ENCODE measurements at regions not wholly inside any gene's neighbourhood (a gene's known extent, or its start where the extent isn't known, plus 50 kb on each side); places are given as distances from the start of the nearest gene placed in this dataset.

DNA sequence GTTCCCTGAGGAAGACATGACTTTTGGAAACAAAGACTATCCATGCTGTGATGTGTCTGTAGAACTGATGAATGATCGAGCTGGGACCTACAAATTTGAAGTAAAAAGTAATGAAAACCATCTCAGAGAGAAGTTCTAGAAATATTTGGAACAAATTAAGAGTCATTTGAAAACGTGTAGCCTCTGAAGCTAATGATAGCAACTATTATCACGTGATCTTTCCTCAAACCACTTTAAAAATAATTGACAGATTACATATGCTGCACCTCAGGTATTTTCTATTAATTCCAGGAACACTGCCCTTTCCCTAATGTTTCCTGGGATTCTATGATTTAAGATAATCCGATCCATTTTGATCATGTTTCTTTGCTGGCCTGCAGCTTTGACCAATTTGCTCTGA, 990.3 kb downstream of the CDH8 start:
- Mint-ChIP-seq H3K4me3 (ENCODE audit: unreplicated experiment) (no peak overlapping the region), H3K27me3 (ENCODE audit: insufficient read depth, unreplicated experiment) (peaks cover 64% of the 10 kb centered on the region), H3K36me3 (ENCODE audit: insufficient read depth, unreplicated experiment) (no peaks in the 10 kb centered on the region)

DNA sequence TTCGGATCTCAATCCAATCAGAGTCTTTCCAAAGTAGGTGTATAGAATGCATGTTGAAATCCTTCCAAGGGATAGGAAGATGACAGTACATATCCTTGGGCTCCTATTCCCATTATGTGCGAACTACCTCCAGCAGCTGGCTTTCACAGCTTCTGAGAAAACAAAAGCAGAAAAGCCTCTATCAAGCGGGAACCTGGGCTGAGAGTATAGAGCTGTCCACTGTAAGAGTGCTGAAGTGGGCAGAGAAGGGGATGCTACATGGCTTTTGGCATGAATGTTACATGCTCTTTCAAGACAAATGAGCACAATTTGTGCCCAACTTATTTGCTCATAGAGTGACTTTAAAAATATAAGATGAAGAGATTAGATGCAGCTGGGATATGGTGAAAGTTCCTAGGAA, 993.5 kb downstream of the CDH8 start:
- TF ChIP-seq, protein P1, sequence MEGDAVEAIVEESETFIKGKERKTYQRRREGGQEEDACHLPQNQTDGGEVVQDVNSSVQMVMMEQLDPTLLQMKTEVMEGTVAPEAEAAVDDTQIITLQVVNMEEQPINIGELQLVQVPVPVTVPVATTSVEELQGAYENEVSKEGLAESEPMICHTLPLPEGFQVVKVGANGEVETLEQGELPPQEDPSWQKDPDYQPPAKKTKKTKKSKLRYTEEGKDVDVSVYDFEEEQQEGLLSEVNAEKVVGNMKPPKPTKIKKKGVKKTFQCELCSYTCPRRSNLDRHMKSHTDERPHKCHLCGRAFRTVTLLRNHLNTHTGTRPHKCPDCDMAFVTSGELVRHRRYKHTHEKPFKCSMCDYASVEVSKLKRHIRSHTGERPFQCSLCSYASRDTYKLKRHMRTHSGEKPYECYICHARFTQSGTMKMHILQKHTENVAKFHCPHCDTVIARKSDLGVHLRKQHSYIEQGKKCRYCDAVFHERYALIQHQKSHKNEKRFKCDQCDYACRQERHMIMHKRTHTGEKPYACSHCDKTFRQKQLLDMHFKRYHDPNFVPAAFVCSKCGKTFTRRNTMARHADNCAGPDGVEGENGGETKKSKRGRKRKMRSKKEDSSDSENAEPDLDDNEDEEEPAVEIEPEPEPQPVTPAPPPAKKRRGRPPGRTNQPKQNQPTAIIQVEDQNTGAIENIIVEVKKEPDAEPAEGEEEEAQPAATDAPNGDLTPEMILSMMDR (IDR thresholded peaks at IDR 0.05; ENCODE audit: unreplicated experiment): no peak
- CTCF ChIA-PET: no interaction called here
- H3K27me3 Mint-ChIP-seq (ENCODE audit: insufficient read depth, unreplicated experiment): peaks cover 47% of the 10 kb centered on the region
- intact Hi-C loops (cut with micrococcal nuclease): loop anchor here (10.0 kb wide), 1 partner anchor 98 kb away; no protein-coding TSS in a partner anchor
- no peaks in the 10 kb centered on the region for H3K4me1 Mint-ChIP-seq (ENCODE audit: insufficient read depth, unreplicated experiment)
- H3K36me3 Mint-ChIP-seq (ENCODE audit: insufficient read depth, unreplicated experiment): no peaks in the 10 kb centered on the region
- POLR2A ChIA-PET: no interaction called here
- no TSS peak for BruUV-seq (replicated peaks)
- no peak overlapping the region for H3K4me3 Mint-ChIP-seq (ENCODE audit: unreplicated experiment)
- no peak overlapping the region for H3K27ac Mint-ChIP-seq (ENCODE audit: low read depth, unreplicated experiment)
- no peak for DNase-seq (ENCODE audit: unreplicated experiment)
- no peaks in the 10 kb centered on the region for H3K9me3 Mint-ChIP-seq (ENCODE audit: unreplicated experiment)

More for the DNA sequence above, 990.3 kb downstream of the CDH8 start:
- Mint-ChIP-seq H3K27ac (ENCODE audit: low read depth, unreplicated experiment) (no peak overlapping the region), H3K4me1 (ENCODE audit: insufficient read depth, unreplicated experiment) (no peaks in the 10 kb centered on the region), H3K9me3 (ENCODE audit: unreplicated experiment) (no peaks in the 10 kb centered on the region)
- CTCF ChIA-PET: no interaction called here
- BruUV-seq (replicated peaks): no TSS peak
- DNase-seq (ENCODE audit: unreplicated experiment): no peak
- TF ChIP-seq, protein P1 (IDR thresholded peaks at IDR 0.05; ENCODE audit: unreplicated experiment): no peak
- POLR2A ChIA-PET: no interaction called here
- intact Hi-C loops (cut with micrococcal nuclease): loop anchor here (10.0 kb wide), 1 partner anchor 101 kb away; no protein-coding TSS in a partner anchor

DNA sequence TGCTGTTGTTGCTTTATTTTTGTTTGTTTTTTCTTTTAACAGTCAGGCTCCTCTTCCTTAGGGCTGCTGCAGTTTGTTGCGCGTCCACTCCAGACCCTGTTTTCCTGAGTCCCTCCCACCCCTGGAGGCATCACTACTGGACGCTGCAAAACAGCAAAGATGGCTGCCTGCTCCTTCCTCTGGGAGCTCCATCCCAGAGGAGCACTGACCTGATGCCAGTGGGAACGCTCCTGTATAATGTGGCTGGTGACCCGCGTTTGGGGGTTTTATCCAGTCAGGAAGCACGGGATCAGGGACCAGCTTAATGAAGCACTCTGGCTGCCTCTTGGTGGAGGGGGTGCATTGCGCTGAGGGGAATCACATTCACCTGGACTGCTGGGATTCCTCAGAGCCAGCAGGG, 1005.6 kb downstream of the CDH8 start:
- Mint-ChIP-seq H3K36me3 (ENCODE audit: insufficient read depth, unreplicated experiment) (no peaks in the 10 kb centered on the region), H3K27ac (ENCODE audit: low read depth, unreplicated experiment) (no peak overlapping the region), H3K9me3 (ENCODE audit: unreplicated experiment) (no peaks in the 10 kb centered on the region), H3K4me3 (ENCODE audit: unreplicated experiment) (no peak overlapping the region), H3K4me1 (ENCODE audit: insufficient read depth, unreplicated experiment) (no peaks in the 10 kb centered on the region), H3K27me3 (ENCODE audit: insufficient read depth, unreplicated experiment) (peaks cover 36% of the 10 kb centered on the region)
- TF ChIP-seq, protein P1 (IDR thresholded peaks at IDR 0.05; ENCODE audit: unreplicated experiment): no peak
- no peak for DNase-seq (ENCODE audit: unreplicated experiment)
- no TSS peak for BruUV-seq (replicated peaks)
- CTCF ChIA-PET: interaction anchor here (0.6 kb wide), 2 partner anchors 8 to 513 kb away, joined by 3 to 5 read pairs; no protein-coding TSS in a partner anchor
- POLR2A ChIA-PET: no interaction called here
- intact Hi-C loops (cut with micrococcal nuclease): no loop called here

DNA sequence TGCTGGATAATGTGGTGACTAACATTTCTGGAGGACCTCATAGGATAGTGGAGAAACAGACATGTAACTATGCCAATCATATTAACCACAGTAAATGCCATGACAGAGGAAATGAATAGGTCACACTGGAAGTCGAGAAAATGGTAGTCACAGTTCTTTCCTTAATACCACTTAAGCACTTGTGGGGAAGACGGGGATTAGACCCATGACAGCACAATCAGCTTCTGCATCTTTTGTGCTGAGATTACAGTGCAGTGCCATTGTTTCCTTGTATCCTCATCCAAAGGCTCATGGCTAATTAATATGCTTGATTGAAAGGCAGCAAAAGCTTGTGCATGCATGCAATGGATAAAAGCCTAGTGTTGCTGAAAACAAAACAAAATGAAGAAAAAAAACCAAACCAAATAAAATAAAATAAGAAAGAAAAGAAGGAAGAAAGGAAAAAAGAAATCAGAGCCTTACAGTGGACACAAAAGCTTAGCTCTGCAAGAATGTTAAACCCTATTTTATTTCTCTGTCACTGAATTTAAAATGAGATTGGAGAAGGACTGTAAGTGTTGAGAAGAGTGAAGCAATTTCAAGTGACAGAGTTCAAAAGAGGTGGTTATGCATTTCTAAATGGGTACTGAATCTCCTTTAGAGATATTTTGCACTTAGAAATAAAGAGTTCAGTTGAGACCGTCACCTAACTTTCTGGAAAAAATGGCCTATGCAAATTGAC, 1011.9 kb downstream of the CDH8 start:
- no peaks in the 10 kb centered on the region for H3K36me3 Mint-ChIP-seq (ENCODE audit: insufficient read depth, unreplicated experiment)
- no peaks in the 10 kb centered on the region for H3K4me1 Mint-ChIP-seq (ENCODE audit: insufficient read depth, unreplicated experiment)
- H3K4me3 Mint-ChIP-seq (ENCODE audit: unreplicated experiment): no peak overlapping the region
- H3K27me3 Mint-ChIP-seq (ENCODE audit: insufficient read depth, unreplicated experiment): peaks cover 39% of the 10 kb centered on the region
- intact Hi-C loops (cut with micrococcal nuclease): no loop called here
- DNase-seq (ENCODE audit: unreplicated experiment): no peak
- no peak overlapping the region for H3K27ac Mint-ChIP-seq (ENCODE audit: low read depth, unreplicated experiment)
- H3K9me3 Mint-ChIP-seq (ENCODE audit: unreplicated experiment): no peaks in the 10 kb centered on the region
- ChIA-PET POLR2A (interaction anchor here (0.6 kb wide), 1 partner anchor 1757 kb away, joined by 3 read pairs; no protein-coding TSS in a partner anchor), CTCF (no interaction called here)
- BruUV-seq (replicated peaks): no TSS peak
- TF ChIP-seq, protein P1 (IDR thresholded peaks at IDR 0.05; ENCODE audit: unreplicated experiment): no peak
